ENCODE measurements at regions not wholly inside any gene's neighbourhood (a gene's known extent, or its start where the extent isn't known, plus 50 kb on each side); places are given as distances from the start of the nearest gene placed in this dataset.

DNA sequence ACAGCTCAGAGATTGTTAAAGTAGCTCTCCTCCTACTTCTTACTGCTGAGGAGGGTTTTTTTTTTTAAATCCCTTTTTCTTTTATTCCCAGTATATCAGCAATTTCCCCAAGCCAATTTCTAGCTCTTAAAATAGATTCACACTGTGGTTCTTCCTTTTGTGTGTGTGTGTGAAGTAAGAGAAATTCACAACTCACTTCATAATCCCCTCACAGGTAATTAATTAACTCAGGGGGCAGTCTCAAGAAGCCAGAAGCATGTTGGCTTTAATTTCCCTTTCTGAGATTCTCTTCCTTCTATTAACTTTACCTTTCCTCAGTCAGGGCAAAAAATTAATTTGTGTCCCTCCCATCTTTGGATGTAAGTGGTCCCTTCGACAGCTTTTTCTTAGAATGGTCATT lies 71.0 kb upstream of the HMHB1 start:
- no peak for TF ChIP-seq EP300 (IDR thresholded peaks at IDR 0.05)
- TF ChIP-seq, protein P1, sequence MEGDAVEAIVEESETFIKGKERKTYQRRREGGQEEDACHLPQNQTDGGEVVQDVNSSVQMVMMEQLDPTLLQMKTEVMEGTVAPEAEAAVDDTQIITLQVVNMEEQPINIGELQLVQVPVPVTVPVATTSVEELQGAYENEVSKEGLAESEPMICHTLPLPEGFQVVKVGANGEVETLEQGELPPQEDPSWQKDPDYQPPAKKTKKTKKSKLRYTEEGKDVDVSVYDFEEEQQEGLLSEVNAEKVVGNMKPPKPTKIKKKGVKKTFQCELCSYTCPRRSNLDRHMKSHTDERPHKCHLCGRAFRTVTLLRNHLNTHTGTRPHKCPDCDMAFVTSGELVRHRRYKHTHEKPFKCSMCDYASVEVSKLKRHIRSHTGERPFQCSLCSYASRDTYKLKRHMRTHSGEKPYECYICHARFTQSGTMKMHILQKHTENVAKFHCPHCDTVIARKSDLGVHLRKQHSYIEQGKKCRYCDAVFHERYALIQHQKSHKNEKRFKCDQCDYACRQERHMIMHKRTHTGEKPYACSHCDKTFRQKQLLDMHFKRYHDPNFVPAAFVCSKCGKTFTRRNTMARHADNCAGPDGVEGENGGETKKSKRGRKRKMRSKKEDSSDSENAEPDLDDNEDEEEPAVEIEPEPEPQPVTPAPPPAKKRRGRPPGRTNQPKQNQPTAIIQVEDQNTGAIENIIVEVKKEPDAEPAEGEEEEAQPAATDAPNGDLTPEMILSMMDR (IDR thresholded peaks at IDR 0.05), result no peak
- TF ChIP-seq POLR2AphosphoS5 (IDR thresholded peaks at IDR 0.05), result no peak
